ENCODE measurements at regions not wholly inside any gene's neighbourhood (a gene's known extent, or its start where the extent isn't known, plus 50 kb on each side); places are given as distances from the start of the nearest gene placed in this dataset.

DNA sequence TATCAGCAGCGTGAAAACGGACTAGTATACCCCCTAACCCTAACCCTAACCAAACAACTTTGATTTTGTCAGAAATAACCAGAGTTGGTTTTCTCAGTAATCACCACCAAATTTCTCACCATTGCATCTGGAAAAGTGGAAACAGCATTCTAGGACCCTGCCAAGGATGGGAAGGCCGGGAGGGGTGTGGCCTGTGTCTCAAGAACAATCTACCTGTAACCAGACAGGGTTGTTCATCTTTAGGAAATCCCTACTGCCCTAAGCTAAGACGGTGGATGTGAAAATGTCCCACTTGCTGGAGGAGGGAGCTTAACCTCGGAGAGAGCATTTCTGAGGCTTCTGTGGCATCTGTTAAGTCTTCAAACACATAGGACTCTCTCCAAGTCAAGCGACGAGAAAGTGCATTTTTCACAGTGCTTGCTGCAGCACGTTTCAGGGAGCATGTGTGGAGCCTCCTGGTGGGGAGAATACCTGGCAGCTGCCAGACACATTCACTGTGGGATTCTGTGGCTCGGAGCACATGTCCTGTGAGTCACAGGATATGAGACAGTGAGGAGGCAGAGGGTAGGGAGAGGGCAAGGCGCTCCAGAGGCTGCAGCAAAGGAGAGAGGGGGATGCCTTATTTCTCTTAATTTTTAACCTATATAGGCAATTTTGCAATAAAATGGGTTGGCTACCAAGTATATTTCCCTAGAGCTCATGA is 207.5 kb downstream of the SPP2 start:
- TF ChIP-seq, protein P1, sequence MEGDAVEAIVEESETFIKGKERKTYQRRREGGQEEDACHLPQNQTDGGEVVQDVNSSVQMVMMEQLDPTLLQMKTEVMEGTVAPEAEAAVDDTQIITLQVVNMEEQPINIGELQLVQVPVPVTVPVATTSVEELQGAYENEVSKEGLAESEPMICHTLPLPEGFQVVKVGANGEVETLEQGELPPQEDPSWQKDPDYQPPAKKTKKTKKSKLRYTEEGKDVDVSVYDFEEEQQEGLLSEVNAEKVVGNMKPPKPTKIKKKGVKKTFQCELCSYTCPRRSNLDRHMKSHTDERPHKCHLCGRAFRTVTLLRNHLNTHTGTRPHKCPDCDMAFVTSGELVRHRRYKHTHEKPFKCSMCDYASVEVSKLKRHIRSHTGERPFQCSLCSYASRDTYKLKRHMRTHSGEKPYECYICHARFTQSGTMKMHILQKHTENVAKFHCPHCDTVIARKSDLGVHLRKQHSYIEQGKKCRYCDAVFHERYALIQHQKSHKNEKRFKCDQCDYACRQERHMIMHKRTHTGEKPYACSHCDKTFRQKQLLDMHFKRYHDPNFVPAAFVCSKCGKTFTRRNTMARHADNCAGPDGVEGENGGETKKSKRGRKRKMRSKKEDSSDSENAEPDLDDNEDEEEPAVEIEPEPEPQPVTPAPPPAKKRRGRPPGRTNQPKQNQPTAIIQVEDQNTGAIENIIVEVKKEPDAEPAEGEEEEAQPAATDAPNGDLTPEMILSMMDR (IDR thresholded peaks at IDR 0.05): peak in 5 of 6 experiments; percentile 38 to 77 (median 54)
- no peak for TF ChIP-seq POLR2A (IDR thresholded peaks at IDR 0.05)
